B cell (primary cell): ENCODE measurements at regions not wholly inside any gene's neighbourhood (a gene's known extent, or its start where the extent isn't known, plus 50 kb on each side); places are given as distances from the start of the nearest gene placed in this dataset.

Source experiments
- ATAC-seq: fragments of 200-7000 bp; cut with Tn5 transposase; one replicate; pipeline ENCODE4 v1.10.0; 2021; ENCODE audit warnings: low read depth, mild to moderate bottlenecking, moderate number of reproducible peaks, moderate library complexity
- CTCF ChIA-PET: fragments of 350-600 bp; sonication (Branson Sonifier 250); formaldehyde crosslinking; loops from one replicate; lab custom pipeline; 2021; ENCODE audit warnings: antibody characterized with exemption, inconsistent platforms; lab: Charles Lee
- POLR2A ChIA-PET: fragments of 350-600 bp; sonication (Branson Sonifier 250); formaldehyde crosslinking; loops from one replicate; lab custom pipeline; 2021; ENCODE audit warnings: antibody characterized with exemption; lab: Charles Lee
- DNase-seq: peaks from one replicate; pipeline ENCODE4 v3.0.0; 2013
- H2AFZ ChIP-seq: 2 replicates; pipeline ENCODE4 v1.6.1; 2012; ENCODE audit warnings: mild to moderate bottlenecking, low read depth, low read length; ENCODE audit not compliant: insufficient read depth, poor library complexity, severe bottlenecking
- H3K27ac ChIP-seq, 2 donors: 1 replicate in 1 of 2; 2 replicates in 1 of 2; pipeline ENCODE4 v1.5.1; 2012 to 2013; ENCODE audit warnings: low read length in 2 of 2, mild to moderate bottlenecking in 2 of 2, moderate library complexity in 1 of 2
- H3K27me3 ChIP-seq, 4 experiments: fragments of 200-600 bp in 1 of 4; sonication (generic) in 1 of 4; replicated peaks in 1 of 4; 1 replicate in 2 of 4; 2 replicates in 2 of 4; pipeline versions ENCODE4 v1.6.1 to v1.7.0; 2013 to 2016; ENCODE audit warnings: low read length in 3 of 4, mild to moderate bottlenecking in 2 of 4, mixed read lengths in 1 of 4, moderate library complexity in 1 of 4; ENCODE audit not compliant: insufficient read depth in 4 of 4, control insufficient read depth in 3 of 4; ENCODE audit errors: control extremely low read depth in 1 of 4
- H3K36me3 ChIP-seq, 2 experiments: replicated peaks in 1 of 2; 1 replicate in 1 of 2; 2 replicates in 1 of 2; pipeline versions ENCODE4 v1.6.1 to v1.7.1; 2013; ENCODE audit warnings: low read length in 1 of 2; ENCODE audit not compliant: insufficient read depth in 2 of 2, control insufficient read depth in 1 of 2; ENCODE audit errors: control extremely low read depth in 1 of 2, extremely low read depth in 1 of 2
- H3K4me1 ChIP-seq, 2 donors: fragments of 200-600 bp in 1 of 2; sonication (generic) in 1 of 2; 1 replicate in 1 of 2; 2 replicates in 1 of 2; pipeline versions ENCODE4 v1.5.1 to v1.6.1; 2013 to 2017; ENCODE audit warnings: low read length in 2 of 2; ENCODE audit not compliant: control insufficient read depth in 2 of 2, insufficient read depth in 2 of 2
- H3K4me2 ChIP-seq: replicated peaks from 2 replicates; pipeline ENCODE3; 2012; ENCODE audit warnings: mild to moderate bottlenecking, low read depth, low read length; ENCODE audit not compliant: poor library complexity, severe bottlenecking
- H3K4me3 ChIP-seq, 5 experiments: fragments of 200-600 bp in 1 of 5; sonication (generic) in 1 of 5; 1 replicate in 3 of 5; 2 replicates in 2 of 5; pipeline versions ENCODE4 v1.5.1 to v1.7.0; 2011 to 2016; ENCODE audit warnings: low read length in 4 of 5, mild to moderate bottlenecking in 4 of 5, low read depth in 2 of 5, control low read depth in 1 of 5, moderate library complexity in 1 of 5; ENCODE audit not compliant: insufficient read depth in 1 of 5; ENCODE audit errors: control extremely low read depth in 1 of 5, extremely low read depth in 1 of 5
- H3K79me2 ChIP-seq: fragments of 200-600 bp; sonication (generic); one replicate; pipeline ENCODE4 v1.6.0; 2016; ENCODE audit warnings: low read length; ENCODE audit not compliant: control insufficient read depth, insufficient read depth
- H3K9ac ChIP-seq: fragments of 200-600 bp; sonication (generic); 2 replicates; pipeline ENCODE4 v1.6.1; 2017; ENCODE audit warnings: mild to moderate bottlenecking, low read length, moderate library complexity
- H3K9me3 ChIP-seq, 3 donors: one replicate each; pipeline versions ENCODE4 v1.6.1 to v1.7.1; 2013; ENCODE audit warnings: low read length in 2 of 3; ENCODE audit not compliant: control insufficient read depth in 2 of 3, insufficient read depth in 1 of 3; ENCODE audit errors: control extremely low read depth in 1 of 3
- H4K20me1 ChIP-seq: 2 replicates; pipeline ENCODE4 v1.6.0; 2012; ENCODE audit warnings: mild to moderate bottlenecking, low read length; ENCODE audit not compliant: insufficient read depth, control insufficient read depth, poor library complexity, severe bottlenecking
- H3K27ac Mint-ChIP-seq: one replicate; pipeline ENCODE4 v1.8.0; 2021; ENCODE audit warnings: mixed read lengths
- H3K27me3 Mint-ChIP-seq: one replicate; pipeline ENCODE4 v1.8.0; 2021; ENCODE audit warnings: mixed read lengths
- H3K4me1 Mint-ChIP-seq: one replicate; pipeline ENCODE4 v1.8.0; 2021; ENCODE audit warnings: mixed read lengths
- H3K4me3 Mint-ChIP-seq: one replicate; pipeline ENCODE4 v1.8.0; 2021; ENCODE audit warnings: mixed read lengths
- H3K9me3 Mint-ChIP-seq: one replicate; pipeline ENCODE4 v1.8.0; 2022; ENCODE audit warnings: mixed read lengths; ENCODE audit not compliant: insufficient read depth
- CTCF ChIP-seq: fragments of 200-600 bp; IDR thresholded peaks from one replicate; pipeline ENCODE4 v1.8.0; 2022; ENCODE audit warnings: antibody characterized with exemption, mild to moderate bottlenecking
- EZH2 ChIP-seq: IDR thresholded peaks from 2 replicates; pipeline ENCODE4 v1.6.1; 2012; ENCODE audit warnings: borderline replicate concordance, low read depth, mild to moderate bottlenecking, moderate library complexity, low read length; ENCODE audit not compliant: insufficient read depth, poor library complexity, severe bottlenecking
- WGBS: methylation state at CpG from one replicate; pipeline ENCODE4 v1.1.5; 2013; ENCODE audit warnings: missing lambda C conversion rate; ENCODE audit not compliant: insufficient coverage; 5-methylcytosine and 5-hydroxymethylcytosine counted together
- intact Hi-C: fragments of 100-400 bp; cut with micrococcal nuclease; formaldehyde crosslinking; loops from one replicate; pipeline ENCODE4 v1.10.0; 2022

DNA sequence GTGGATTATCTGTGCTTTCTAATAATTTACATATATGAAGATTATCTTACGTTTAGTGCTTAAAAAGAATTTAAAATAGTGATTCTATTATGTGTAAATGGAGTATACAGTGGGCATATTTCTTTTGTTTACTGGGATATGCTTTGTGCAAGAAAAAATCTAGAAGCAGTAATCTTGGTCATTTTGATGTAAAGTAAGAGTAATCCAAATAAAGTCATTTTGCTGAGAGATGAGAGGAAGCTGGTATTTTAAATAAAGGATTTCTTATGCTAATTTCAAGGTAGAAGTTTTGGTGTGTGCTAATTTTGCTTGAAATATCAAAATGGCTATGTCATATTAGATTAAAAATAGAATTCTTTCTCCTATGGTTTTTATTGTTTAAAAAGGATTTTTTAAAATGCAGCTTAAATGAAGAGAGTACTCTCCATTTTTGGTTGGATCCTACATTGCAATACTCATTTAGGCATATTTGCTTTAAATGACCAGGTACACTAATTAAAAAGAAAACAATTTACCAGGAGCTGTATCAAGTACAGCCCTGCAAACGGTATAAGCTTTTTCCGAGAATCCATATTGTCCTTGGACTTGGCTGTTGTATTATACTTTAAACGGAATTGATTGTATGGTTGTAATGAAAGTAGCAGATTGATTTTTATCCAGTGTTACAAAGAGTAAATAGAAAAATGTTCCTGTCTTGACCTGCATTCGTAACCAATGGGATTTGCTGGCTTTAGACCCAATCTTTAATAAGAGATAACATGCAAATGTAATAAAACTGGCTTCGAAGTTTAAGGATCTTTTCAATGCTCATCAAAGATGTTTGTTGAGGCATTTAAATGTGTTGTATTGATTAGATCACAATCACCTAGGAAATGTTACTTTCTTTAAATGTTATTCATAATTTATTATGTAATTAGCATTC is 574.7 kb downstream of the USP25 start:
- ATAC-seq (no peak), DNase-seq (no peak)
- Histone ChIP-seq H3K36me3 (no peaks in the 10 kb centered on the region), H2AFZ (no peak overlapping the region), H3K27me3 (no peaks in the 10 kb centered on the region), H4K20me1 (no peaks in the 10 kb centered on the region), H3K27ac (no peak overlapping the region), H3K9ac (no peak overlapping the region), H3K4me2 (no peak overlapping the region), H3K9me3 (no peaks in the 10 kb centered on the region), H3K4me3 (no peak overlapping the region), H3K79me2 (no peaks in the 10 kb centered on the region), H3K4me1 (no peaks in the 10 kb centered on the region)
- POLR2A ChIA-PET, result no interaction called here
- H3K27me3 Mint-ChIP-seq, result no peaks in the 10 kb centered on the region
- H3K9me3 Mint-ChIP-seq, result no peaks in the 10 kb centered on the region
- CTCF ChIA-PET, result no interaction called here
- H3K4me3 Mint-ChIP-seq, result no peak overlapping the region
- intact Hi-C loops, result no loop called here
- no peaks in the 10 kb centered on the region for H3K4me1 Mint-ChIP-seq
- TF ChIP-seq EZH2, result no peak
- WGBS, result no CpG with 5 or more reads among the region's 6 CpGs
- H3K27ac Mint-ChIP-seq, result no peak overlapping the region

DNA sequence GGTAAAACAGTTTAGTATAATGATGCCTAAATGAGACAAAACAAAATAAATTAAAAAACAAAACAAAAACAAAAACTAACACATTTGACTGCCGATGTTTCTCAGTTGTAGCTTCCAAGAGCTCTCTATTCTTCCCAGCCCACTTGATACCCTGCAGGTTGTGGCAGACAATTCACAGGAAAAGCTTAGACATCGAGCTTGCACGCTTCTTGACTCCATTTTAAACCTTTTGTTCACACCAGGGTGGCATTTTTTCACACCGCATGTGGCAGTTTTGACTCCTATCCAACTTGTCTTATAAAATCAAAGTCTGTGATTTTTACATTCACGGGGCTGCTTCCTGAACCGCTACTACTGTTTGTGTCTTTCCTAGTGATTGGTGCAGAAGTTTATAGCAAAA is 575.9 kb downstream of the USP25 start:
- no peaks in the 10 kb centered on the region for H3K4me1 ChIP-seq
- Mint-ChIP-seq H3K4me3 (no peak overlapping the region), H3K27ac (no peak overlapping the region), H3K9me3 (no peaks in the 10 kb centered on the region), H3K27me3 (no peaks in the 10 kb centered on the region), H3K4me1 (no peaks in the 10 kb centered on the region)
- no peak for TF ChIP-seq CTCF
- WGBS, result 81% methylated on average over 4 of the region's 6 CpGs
- ChIA-PET CTCF (no interaction called here), POLR2A (no interaction called here)
- no peaks in the 10 kb centered on the region for H3K36me3 ChIP-seq
- H2AFZ ChIP-seq, result no peak overlapping the region
- intact Hi-C loops, result no loop called here
- DNase-seq (no peak), ATAC-seq (no peak)
- no peak overlapping the region for H3K4me2 ChIP-seq
- no peaks in the 10 kb centered on the region for H4K20me1 ChIP-seq
- no peaks in the 10 kb centered on the region for H3K9me3 ChIP-seq
- H3K4me3 ChIP-seq, result no peak overlapping the region
- H3K79me2 ChIP-seq, result no peaks in the 10 kb centered on the region
- H3K9ac ChIP-seq, result no peak overlapping the region
- no peaks in the 10 kb centered on the region for H3K27me3 ChIP-seq
- no peak overlapping the region for H3K27ac ChIP-seq
